Left kidney (tissue), 1 donor: ENCODE measurements at regions not wholly inside any gene's neighbourhood (a gene's known extent, or its start where the extent isn't known, plus 50 kb on each side); places are given as distances from the start of the nearest gene placed in this dataset.

ENCODE experiments used
- DNase-seq: peaks from one replicate; pipeline ENCODE4 v3.0.0-alpha.2; 2013

DNA sequence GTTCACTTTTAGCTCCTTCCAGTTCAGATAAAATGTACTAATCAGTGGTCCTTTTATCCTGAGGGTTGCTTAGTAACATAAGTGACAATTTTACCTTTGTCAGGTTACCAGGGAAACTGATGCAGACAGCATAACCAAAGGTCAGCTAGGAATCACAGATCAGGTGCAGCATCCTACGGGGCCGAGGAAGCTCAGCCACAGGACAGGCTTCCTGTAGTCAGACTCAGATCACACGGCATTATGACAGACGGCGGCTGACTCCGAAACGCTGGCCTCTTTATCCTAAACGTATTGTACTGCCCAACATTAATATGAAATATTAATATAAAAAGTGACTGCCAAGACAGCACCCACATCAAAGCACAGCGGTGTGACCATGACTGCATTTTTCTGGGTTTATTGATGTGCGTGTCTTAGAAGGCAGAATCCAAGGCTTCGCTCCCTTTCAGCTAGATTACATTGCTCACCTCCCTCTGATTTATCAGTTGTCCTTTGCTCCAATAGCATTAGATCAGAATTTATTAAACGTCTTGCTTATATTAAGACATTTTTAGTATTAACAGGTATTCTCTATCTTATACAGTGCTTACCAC lies 444.5 kb downstream of the CMPK2 start:
- DNase-seq, result no peak

DNA sequence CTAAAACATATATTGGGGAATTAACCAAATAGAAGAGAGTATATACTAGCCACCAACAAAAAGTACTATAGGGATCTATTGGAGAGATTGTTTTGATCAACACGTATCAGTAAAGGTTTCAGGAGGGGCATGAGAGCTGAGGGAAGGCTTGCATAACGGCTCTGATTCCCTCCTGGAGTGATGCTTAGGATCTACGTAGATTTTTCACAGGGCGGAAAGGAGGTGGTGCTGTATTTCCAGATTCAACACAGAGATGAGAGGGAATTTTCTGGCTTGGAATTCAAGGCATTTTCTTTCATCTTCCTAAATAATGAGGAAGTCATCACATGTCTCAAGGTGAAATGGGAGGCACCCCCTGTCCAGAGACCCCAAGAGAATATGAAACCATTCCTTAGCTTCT lies 443.8 kb downstream of the CMPK2 start:
- no peak for DNase-seq

DNA sequence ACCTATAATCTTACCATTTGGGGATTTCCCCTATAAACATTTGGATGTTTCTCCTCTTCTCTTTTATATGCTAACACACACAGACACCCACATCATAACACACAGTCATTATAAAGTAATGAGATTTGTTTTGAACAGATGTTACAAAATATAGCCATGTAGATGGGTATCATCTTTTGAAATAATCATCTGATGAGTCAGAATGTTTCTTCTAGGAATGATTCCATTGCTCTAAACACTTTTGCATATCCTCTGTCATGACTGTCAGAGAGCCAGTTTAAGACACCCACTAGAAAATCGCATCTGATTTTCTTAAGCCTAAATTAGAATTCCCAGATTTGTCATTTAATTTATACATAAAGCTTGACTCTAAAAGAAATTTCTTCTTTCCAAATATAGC lies 442.6 kb downstream of the CMPK2 start:
- DNase-seq, result no peak

DNA sequence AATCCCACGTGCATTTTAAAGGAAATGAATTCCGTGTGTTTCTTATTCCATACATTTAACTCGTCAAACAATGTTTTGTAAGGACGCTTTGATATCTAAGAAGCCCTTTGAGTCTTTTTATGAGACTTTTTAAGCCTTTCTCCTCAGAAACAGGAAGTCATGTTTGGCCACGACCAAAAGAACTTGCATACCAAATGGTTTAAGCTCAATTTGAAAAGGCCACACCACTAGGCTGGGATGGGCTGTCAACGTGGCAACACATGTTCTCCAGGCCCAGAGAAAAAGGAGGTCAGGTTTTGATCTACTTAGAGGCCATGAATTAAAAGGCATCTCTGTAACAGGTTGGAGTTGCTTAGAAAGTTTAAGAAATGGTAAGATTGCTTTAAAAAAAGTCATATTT lies 441.8 kb downstream of the CMPK2 start:
- DNase-seq, result no peak

DNA sequence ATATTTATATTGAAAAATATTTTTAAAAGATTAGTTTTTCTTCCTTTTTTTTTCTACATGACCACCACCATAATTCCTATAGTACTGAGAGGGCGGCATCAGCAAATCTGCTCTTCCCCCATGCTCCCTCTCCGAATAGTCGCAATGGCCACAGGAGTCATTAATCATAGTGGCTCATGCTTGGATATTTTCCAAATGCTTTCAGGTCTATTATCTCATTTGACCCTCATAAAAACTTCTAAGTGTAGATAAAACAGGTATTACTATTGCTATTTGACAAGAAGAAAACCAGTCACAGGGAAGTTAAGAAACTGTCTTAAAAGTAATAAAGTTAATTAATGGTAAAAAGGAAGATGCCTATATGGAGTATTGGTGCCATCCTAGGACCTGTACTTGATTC lies 440.7 kb downstream of the CMPK2 start:
- no peak for DNase-seq

DNA sequence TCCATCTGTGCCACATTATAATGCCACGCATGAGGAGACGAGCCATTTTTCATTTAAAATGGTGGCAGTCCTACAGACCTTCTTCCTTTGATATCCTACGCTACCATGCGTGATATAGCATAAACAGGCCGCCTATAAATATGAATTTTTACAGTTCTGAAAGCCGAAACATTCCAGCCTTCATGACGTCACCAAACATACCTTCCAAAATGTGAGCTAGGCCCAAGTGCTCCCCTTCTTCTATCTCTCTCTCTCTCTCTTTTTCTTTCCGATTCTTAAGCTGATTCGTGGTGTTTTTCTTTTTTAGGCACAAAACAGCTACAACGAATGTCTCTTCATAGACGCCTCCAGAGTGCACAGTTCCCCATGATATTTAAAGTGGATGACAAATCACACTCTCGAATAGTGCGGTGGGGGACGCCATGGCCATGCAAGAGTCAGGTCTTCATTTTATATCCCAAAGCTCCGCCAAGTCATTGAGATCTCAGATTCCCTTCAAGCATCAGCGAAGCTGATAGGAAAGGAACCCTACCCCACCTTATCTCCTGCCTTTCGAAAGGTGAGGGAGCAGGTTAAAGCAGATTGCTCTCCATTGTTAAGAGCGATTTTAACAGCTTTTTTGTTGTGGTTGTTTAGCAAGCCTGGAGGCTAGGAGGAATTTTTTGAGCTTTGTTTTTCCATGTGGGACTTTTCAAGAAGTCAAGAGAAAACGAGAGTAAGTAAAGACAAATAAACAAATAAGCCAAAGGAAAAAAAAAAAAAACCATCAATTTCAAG lies 436.3 kb downstream of the CMPK2 start:
- DNase-seq, result no peak

DNA sequence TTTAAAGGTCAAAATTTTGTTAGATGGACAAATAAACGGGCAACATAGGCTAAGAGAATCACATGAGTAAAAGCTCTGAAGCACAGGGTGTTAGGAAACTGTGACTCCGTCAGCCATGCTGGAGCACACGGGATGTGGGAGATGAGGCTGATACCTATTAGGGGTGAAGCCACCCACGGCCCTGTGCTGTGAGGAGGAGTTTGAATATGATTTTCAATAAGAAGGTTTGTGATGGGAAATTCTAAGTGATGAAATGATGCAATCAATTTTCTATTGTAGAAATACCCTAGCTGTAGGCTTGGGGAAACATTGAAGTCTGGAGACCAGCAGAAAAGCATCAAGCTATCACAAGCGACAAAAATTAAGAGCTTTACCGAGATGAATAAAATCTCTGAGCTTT lies 431.3 kb downstream of the CMPK2 start:
- no peak for DNase-seq

DNA sequence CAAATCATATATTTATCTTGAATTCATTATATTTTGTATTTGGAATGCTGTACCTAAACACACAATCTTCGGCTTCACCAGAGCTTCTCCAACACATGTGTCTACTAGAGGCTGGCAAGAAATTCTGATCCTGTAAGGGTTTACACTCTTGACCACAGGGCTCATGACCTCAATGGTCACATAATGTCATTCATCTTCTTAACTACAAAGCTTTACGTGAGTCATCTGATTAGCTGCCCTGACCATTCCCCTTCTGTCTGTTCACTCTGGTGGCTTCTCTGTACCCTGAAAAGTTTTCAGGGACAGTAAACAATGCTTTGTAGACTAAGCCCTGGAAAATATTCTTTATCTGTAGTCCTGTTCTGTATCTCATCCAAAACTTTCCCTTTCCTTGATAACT lies 423.9 kb downstream of the CMPK2 start:
- no peak for DNase-seq

DNA sequence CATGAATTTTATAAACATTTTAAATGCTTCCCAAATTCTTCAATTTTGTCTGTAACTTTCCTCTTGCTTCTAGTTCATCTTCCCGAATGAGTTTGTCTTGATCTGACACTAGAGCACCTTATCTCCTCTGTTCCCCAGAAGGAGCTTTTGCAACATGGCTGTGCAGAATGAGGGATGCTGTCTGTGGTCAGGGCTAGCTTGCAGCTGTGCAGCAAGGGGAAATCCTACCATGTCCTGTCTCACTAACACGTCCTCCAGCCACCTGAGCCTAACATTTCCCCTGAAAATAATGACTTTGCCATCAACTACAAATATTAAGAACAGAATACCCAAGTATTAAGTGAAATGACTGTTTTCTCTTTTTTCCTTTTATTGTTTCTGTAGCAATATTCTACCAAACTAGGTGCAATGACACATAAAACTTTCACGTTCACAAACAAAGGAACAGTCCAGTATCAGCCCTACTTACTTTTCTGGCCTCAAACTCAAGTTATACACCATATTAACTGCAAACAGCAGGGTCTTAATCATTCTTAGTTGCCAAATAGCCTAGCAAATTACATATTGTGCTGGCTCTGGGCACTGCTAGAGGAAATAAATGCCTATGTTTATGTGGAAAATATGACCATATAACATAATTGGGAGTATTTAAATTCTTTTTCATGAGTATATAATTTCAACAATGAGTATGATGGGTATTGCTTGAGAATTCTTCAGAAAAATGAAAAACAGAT lies 423.3 kb downstream of the CMPK2 start:
- no peak for DNase-seq

DNA sequence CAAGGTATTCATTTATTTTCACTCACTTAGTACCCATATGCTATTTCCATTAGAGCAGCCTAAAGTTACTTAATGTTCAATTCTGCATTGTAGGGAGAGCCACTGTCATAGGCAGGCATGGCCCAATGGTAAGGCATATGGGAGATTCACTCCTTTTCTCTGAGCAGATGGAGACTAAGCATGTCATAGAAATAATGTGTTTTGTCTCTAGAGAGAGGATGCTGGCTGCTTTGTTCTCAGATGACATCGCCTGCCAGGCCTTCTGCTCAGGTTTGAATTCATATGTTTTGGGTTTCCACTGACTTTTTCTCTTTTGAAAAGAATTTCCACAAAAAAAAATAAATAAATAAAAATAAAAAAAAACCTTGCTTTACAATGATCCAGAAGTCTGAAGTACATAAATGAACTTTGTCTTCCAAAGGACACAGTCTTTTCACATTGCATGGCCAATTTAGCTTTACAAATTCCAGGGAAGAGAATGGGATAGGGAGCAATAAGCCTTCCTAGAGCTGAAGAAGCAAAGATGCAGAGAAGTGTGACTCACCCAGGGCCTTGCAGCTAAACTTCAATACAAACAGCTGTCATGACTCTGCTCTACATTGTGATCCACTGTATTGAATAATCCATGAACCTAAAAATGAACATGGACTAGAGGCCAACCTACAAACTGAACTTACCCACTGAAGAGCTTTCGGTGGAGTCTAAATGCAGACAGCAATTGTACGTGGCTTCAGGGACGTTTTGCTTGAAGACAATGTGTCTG lies 422.5 kb downstream of the CMPK2 start:
- no peak for DNase-seq

DNA sequence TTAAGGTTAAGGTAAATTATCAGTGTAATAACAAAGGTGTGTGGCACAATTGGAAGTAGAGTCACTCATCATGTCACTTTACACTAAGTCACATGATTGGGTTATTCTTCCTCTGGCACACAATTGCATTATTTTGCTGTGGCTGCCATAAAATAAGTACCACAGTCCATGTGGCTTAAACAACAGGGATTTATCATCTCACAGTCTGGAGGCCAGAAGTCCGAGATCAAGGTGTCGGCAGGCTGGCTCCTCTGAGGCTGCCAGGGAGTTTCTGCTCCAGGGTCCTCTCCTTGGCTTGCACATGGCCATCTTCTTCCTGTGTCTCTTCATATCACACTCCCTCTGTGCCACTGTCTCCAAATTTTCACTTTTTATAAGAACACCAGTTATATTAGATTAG lies 421.2 kb downstream of the CMPK2 start:
- DNase-seq, result no peak

DNA sequence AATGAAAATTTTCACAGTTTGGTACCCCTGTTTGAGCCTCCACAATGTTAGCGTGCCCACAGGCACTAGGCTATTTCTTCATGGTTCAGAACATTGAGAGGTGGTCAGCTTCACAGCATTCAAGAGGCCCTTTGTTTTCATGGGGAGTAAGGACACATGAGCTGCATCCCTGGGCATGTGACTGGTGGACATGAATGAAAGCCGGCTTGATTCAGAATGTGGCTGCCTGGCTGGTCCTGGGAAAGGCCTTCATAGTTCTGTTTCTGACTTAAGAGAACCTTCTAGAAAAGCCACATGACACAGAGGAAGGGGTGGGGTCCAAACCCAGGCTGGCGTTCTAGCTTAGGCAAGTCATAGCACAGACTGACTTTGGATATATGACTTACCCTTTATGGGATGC lies 420.6 kb downstream of the CMPK2 start:
- DNase-seq, result no peak

DNA sequence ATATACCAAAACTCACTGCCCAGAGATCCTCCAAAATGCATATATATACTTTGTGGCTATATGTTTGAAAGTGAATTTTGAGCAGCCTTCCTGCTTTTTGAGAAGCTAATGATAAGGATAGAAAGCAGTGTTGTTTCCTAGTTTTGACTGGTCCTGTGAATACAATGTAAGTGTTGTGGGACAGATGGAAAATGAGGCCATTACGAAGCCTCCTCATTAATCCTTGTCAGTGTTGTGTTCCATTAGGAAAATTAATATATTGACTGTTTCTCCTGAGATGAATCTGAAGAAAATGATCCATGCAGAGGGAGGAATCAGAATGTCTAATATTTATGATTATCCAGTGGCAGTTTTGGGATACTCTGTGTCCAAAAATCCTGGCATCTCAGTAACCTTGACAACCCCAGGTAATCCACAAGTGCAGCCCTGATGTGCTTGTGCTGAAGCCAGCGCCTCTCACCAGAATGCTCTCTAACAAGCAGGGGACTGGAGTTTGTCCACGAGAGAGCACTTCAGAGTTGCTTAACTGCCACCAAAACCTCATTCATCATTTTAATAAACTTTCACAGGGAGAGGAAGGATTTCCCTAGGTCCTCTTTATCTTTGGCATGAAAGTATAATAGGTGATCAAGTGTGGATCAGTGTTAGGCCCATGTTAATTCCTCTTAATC lies 418.6 kb downstream of the CMPK2 start:
- no peak for DNase-seq

DNA sequence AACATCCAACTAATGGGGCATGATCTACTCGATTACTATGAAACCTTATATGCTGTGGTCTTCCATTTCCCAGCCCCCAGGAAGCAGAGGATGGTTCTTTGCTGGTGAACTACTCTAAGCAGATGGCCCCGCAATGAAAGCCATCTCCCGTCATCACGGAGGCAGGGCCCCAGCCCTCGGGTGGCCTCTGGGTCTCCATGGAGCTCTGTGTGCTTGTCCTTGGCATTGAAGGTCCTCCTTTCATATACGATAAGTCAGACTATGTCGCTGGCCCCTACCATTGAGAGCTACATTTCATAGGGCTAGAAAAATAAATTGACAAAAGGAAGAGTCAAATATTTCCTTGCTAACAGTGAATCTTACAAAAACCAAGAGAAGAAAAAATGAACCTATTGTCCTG lies 416.8 kb downstream of the CMPK2 start:
- DNase-seq, result no peak

DNA sequence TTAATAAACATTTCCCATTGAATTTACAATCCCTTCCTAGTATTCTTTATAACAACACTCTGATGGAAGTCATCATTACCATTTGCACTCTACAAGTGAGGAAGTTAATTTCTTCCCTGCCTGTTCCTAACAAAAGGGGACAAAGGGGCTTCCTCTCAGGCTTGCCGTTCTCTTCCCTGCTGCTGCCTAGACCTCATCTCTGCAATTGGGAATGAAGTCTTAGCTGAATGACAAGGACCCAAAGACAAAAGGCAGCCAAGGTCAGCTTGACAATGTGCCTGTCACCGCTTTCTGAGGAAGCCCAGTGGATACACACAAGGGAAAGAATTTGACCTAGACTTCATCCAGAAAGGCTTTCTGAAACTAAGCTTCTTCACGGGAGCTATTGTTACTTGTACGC lies 416.4 kb downstream of the CMPK2 start:
- no peak for DNase-seq

DNA sequence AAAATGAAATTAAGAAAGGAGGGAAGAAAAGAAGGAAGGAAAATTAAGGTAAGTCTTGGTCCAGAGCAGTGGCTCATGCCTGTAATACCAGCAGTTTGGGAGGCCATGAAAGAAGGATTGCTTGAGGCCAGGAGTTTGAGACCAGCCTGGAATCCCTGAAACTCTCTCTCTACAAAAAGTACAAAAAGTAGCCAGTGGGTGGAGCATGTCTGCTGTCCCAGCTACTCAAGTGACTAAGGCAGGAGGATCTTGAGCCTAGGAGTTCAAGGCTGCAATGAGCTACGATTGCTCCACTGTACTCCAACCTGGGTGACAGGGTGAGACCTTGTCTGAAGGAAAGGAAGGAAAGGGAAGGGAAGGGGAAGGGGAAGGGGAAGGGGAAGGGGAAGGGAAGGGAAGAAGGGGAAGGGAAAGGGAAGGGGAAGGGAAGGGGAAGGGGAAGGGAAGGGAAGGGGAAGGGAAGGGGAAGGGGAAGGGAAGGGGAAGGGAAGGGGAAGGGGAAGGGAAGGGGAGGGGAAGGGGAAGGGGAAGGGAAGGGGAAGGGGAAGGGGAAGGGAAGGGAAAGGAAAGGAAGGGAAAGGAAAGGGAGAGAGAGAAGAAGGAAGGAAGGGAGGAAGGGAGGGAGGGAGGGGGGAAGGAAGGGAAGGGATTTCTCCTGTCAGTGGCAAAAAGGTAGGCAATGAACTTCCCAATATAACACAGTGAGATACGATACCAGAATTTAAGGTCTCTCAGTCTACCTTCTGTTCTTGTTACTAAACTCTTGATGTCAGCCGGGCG lies 412.8 kb downstream of the CMPK2 start:
- no peak for DNase-seq

DNA sequence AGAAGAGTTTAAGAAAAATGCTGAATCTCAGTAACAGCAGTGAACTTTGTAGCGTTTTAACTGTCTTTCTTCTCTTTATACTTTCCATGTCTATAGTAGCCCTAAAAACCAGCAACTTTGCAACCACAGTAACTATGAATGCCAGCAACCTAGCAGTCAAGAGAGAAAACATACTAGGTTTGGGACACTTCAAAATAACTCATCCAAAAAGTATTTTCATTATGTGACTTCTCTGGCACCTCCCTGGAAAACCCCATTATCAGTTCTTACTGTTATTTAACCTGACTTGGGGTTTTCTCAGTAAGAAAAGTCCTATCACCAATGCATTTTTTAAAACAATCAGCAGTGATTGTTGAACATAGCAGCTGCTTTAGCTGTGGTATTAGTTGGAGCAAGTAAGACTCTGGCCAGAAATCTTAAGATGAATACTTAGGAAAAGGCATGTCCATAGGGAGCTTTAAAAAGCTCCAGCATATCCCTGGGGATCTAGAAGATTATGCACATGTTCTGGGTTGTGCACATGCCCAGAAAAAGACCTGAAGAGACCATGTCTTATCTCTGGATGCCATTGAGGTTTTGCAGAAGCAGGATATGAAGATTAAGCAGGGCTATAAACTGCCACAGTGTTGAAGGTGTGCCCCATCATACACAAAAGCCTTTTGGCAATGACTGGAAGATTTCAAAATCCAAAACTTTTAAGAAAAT lies 411.3 kb downstream of the CMPK2 start:
- no peak for DNase-seq

DNA sequence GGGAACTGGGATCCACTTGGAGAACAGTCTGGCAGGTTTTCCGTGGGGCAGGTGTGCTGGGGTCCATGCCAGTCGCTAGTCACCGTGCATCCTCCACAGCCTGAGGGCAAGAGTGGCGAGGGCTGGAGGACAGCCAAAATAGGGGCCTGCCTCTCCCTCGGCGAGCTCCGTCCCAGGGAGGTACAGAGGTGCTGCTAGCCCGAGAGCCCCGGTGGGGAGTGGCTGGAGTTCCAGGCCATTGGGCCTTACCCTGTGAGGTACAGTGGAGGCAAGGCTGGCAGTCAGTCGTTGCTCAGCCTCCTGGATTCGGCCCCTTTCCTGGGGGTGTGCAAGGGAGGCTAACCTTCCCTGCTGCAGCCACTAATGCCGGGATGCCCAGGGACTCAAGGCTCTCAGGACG lies 406.6 kb downstream of the CMPK2 start:
- DNase-seq, result no peak

DNA sequence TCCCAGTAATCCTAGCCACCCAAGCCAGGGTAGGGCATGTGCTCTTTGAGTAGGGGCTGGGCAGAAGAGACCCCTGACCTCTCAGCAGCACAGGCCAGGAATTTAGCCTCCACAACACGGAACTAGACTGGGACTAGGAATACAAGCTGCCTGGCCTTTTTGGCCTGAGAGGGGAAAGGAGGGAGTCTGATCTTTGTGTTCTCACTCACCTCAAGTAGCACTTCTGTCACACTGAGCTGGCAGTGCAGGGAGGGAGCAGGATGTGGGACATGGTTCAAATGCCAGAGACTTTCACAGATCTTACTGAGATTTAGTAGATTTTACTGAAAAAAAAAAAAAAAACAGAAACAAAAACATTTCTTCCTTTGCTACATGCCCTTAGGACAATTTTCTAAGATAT lies 395.2 kb downstream of the CMPK2 start:
- DNase-seq, result no peak

DNA sequence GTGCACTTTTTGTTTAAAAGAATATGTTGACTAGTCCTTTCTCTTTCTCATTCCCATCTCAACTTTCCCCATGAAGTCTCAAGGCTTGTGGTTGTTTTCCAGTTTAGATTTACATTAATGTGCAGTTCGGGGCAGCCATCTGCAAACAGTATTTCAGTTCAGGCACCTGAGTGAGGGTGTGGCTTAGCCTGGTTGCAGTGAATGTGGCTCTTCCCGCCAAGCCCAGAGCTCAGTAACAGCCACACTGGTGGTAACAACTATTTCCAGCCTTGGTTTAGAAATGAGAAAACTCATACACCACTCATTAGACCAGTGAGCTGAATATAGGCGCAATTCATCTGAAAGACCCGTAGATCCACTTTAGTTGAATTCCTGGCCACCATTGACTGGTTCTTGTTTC lies 394.3 kb downstream of the CMPK2 start:
- no peak for DNase-seq
